GM12878 (cell line): ENCODE measurements at regions not wholly inside any gene's neighbourhood (a gene's known extent, or its start where the extent isn't known, plus 50 kb on each side); places are given as distances from the start of the nearest gene placed in this dataset.

Experiments
- ATAC-seq: fragments of 200-7000 bp; cut with Tn5 transposase; 3 replicates; pipeline ENCODE4 v1.9.1; 2020; ENCODE audit warnings: mild to moderate bottlenecking, moderate library complexity
- BruUV-seq: library from RNA; stranded (reverse); fragments of 400-500 nt; replicated peaks from 2 replicates; lab custom pipeline; 2021; lab: Mats Ljungman, UMichigan
- CTCF ChIA-PET: fragments of 300-600 bp; sonication (Branson Sonifier 250); formaldehyde crosslinking; extraction: SDS; loops from one replicate; lab custom pipeline; 2021; ENCODE audit warnings: inconsistent platforms; lab: Yijun Ruan, JAX
- POLR2A ChIA-PET: fragments of 350-600 bp; formaldehyde crosslinking; extraction: SDS; loops from one replicate; lab custom pipeline; 2021; ENCODE audit warnings: inconsistent platforms; lab: Charles Lee
- RAD21 ChIA-PET: fragments of 300-600 bp; sonication (Branson Sonifier 250); formaldehyde crosslinking; loops from one replicate; lab custom pipeline; 2023; ENCODE audit warnings: antibody characterized with exemption; ENCODE audit not compliant: unreplicated experiment; lab: Charles Lee
- SMC1A ChIA-PET: fragments of 300-600 bp; sonication (Branson Sonifier 250); formaldehyde crosslinking; loops from one replicate; lab custom pipeline; 2023; ENCODE audit not compliant: unreplicated experiment, uncharacterized antibody; lab: Charles Lee
- DNase-seq: peaks from one replicate; pipeline ENCODE4 v3.0.0-alpha.2; 2011; ENCODE audit warnings: low read depth, low spot score
- FAIRE-seq: peaks from 3 replicates; lab custom pipeline; 2011; peaks lifted over from hg19 to GRCh38; lab: Jason Lieb, UNC
- H2AFZ ChIP-seq: 2 replicates; pipeline ENCODE4 v1.6.0; 2011; ENCODE audit warnings: low read depth, low read length, control low read depth; ENCODE audit not compliant: control insufficient read depth
- H3K27ac ChIP-seq: 2 replicates; pipeline ENCODE4 v1.5.1; 2011; ENCODE audit warnings: control low read depth; ENCODE audit not compliant: control insufficient read depth, insufficient read depth
- H3K27me3 ChIP-seq, 2 experiments: replicated peaks in 1 of 2; 2 replicates each; pipeline versions ENCODE4 v1.6.0 to v1.6.1; 2011; ENCODE audit warnings: low read length in 1 of 2; ENCODE audit not compliant: control insufficient read depth in 2 of 2, insufficient read depth in 2 of 2
- H3K36me3 ChIP-seq, 2 experiments: 2 replicates each; pipeline ENCODE4 v1.5.1; 2011; ENCODE audit warnings: low read length in 1 of 2; ENCODE audit not compliant: control insufficient read depth in 2 of 2, insufficient read depth in 2 of 2
- H3K4me1 ChIP-seq: 2 replicates; pipeline ENCODE4 v1.6.1; 2011; ENCODE audit warnings: mild to moderate bottlenecking, low read length, moderate library complexity, mixed read lengths; ENCODE audit not compliant: control insufficient read depth, insufficient read depth
- H3K4me2 ChIP-seq: 2 replicates; pipeline ENCODE4 v1.6.0; 2011; ENCODE audit warnings: control low read depth; ENCODE audit not compliant: control insufficient read depth, insufficient read depth
- H3K4me3 ChIP-seq: fragments of 200-600 bp; sonication (generic); 2 replicates; pipeline ENCODE4 v1.5.1; 2016
- H3K79me2 ChIP-seq: 2 replicates; pipeline ENCODE4 v1.6.0; 2011; ENCODE audit warnings: low read length; ENCODE audit not compliant: control insufficient read depth, insufficient read depth
- H3K9ac ChIP-seq: 2 replicates; pipeline ENCODE4 v1.8.0; 2011; ENCODE audit warnings: low read length, control low read depth, mixed read lengths; ENCODE audit not compliant: control insufficient read depth, insufficient read depth
- H3K9me3 ChIP-seq: replicated peaks from 3 replicates; pipeline ENCODE4 v1.5.1; 2011; ENCODE audit warnings: mild to moderate bottlenecking, low read length; ENCODE audit not compliant: control insufficient read depth, insufficient read depth
- H4K20me1 ChIP-seq: 2 replicates; pipeline ENCODE4 v1.6.0; 2011; ENCODE audit not compliant: control insufficient read depth, insufficient read depth
- ELK1 ChIP-seq: IDR thresholded peaks from 2 replicates; pipeline ENCODE4 v1.6.1; 2012; ENCODE audit warnings: low read depth, low read length, improper control_type of control experiment
- IRF4 ChIP-seq: IDR thresholded peaks from 2 replicates; pipeline ENCODE4 v1.6.1; 2011; ENCODE audit warnings: low read depth, low read length
- NFIC ChIP-seq: IDR thresholded peaks from 2 replicates; pipeline ENCODE4 v1.6.1; 2012; ENCODE audit warnings: low read depth, mild to moderate bottlenecking, inconsistent platforms, low read length, moderate library complexity
- NRF1 ChIP-seq: conservative IDR thresholded peaks from 2 replicates; pipeline ENCODE4 v1.6.1; 2011; ENCODE audit warnings: mild to moderate bottlenecking, low read depth, low read length, improper control_type of control experiment
- SREBF2 ChIP-seq: IDR thresholded peaks from 2 replicates; pipeline ENCODE4 v1.6.1; 2012; ENCODE audit warnings: mild to moderate bottlenecking, low read length
- ZNF592 ChIP-seq: fragments of 450-650 bp; IDR thresholded peaks from 2 replicates; pipeline ENCODE4 v1.6.1; 2017; ENCODE audit warnings: mild to moderate bottlenecking, moderate library complexity
- ZZZ3 ChIP-seq: IDR thresholded peaks from 2 replicates; pipeline ENCODE4 v1.6.1; 2011; ENCODE audit warnings: low read depth; ENCODE audit not compliant: control insufficient read depth, insufficient read length
- in situ Hi-C: fragments of 300-500 bp; cut with MboI; formaldehyde crosslinking; loops from 9 replicates; pipeline ENCODE4 v1.14.3; 2018; ENCODE audit warnings: mixed read lengths
- intact Hi-C: fragments of 100-400 bp; cut with micrococcal nuclease; formaldehyde crosslinking; loops from one replicate; pipeline ENCODE4 v1.14.2; 2022; ENCODE audit not compliant: unreplicated experiment
- TF ChIP-seq, protein P1 (sequence below): fragments of 150-350 bp; IDR thresholded peaks from 2 replicates; pipeline ENCODE4 v1.6.1; 2016; ENCODE audit warnings: low read depth, low read length

- TF ChIP-seq ZNF592 (no peak), NFIC (no peak), IRF4 (no peak)
Observed at GRCh38 chr2:79452651-79453050, 60.2 kb upstream of the CTNNA2 start (continued).

DNA sequence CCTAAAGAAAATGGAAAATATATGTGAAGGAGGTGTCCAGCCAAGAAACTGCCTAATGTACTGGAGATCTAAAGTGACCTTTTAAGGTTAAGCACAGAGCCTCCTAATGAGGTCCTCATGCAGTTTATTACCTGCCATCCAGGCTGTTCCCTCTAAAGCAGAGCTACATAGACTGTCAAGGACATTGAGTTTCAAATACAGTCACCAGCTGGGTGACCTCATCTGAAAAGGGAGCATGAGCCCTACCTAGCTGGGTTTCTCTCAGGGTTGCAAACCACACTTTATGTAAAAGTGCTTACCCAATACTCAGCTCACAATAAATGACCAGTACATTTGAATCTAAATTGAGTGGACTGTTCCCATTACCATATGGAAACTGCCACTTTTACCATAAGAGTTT, 65.4 kb upstream of the CTNNA2 start:
- no peaks in the 10 kb centered on the region for H3K79me2 ChIP-seq
- H3K36me3 ChIP-seq, result no peaks in the 10 kb centered on the region
- H3K27me3 ChIP-seq, result no peaks in the 10 kb centered on the region
- ChIA-PET POLR2A (no interaction called here), SMC1A (interaction anchor here (0.6 kb wide), 1 partner anchor 14 kb away, joined by 3 read pairs; no protein-coding TSS in a partner anchor), CTCF (no interaction called here), RAD21 (no interaction called here)
- no peaks in the 10 kb centered on the region for H3K9me3 ChIP-seq
- TF ChIP-seq, protein P1, sequence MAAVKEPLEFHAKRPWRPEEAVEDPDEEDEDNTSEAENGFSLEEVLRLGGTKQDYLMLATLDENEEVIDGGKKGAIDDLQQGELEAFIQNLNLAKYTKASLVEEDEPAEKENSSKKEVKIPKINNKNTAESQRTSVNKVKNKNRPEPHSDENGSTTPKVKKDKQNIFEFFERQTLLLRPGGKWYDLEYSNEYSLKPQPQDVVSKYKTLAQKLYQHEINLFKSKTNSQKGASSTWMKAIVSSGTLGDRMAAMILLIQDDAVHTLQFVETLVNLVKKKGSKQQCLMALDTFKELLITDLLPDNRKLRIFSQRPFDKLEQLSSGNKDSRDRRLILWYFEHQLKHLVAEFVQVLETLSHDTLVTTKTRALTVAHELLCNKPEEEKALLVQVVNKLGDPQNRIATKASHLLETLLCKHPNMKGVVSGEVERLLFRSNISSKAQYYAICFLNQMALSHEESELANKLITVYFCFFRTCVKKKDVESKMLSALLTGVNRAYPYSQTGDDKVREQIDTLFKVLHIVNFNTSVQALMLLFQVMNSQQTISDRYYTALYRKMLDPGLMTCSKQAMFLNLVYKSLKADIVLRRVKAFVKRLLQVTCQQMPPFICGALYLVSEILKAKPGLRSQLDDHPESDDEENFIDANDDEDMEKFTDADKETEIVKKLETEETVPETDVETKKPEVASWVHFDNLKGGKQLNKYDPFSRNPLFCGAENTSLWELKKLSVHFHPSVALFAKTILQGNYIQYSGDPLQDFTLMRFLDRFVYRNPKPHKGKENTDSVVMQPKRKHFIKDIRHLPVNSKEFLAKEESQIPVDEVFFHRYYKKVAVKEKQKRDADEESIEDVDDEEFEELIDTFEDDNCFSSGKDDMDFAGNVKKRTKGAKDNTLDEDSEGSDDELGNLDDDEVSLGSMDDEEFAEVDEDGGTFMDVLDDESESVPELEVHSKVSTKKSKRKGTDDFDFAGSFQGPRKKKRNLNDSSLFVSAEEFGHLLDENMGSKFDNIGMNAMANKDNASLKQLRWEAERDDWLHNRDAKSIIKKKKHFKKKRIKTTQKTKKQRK, result no peak
- no peak for TF ChIP-seq ELK1
- no peak for TF ChIP-seq ZNF592
- no peak for TF ChIP-seq ZZZ3
- no peak for TF ChIP-seq NRF1
- TF ChIP-seq SREBF2, result no peak
- FAIRE-seq (no peak), DNase-seq (no peak), ATAC-seq (no peak)
- no peak overlapping the region for H3K4me2 ChIP-seq
- H3K27ac ChIP-seq, result no peak overlapping the region
- H3K9ac ChIP-seq, result no peak overlapping the region
- no TSS peak for BruUV-seq
- no peak overlapping the region for H2AFZ ChIP-seq
- in situ Hi-C loops (no loop called here), intact Hi-C loops (no loop called here)
- no peaks in the 10 kb centered on the region for H3K4me1 ChIP-seq
- no peaks in the 10 kb centered on the region for H4K20me1 ChIP-seq
- no peak overlapping the region for H3K4me3 ChIP-seq
